Ishikawa (cell line): ENCODE measurements at regions not wholly inside any gene's neighbourhood (a gene's known extent, or its start where the extent isn't known, plus 50 kb on each side); places are given as distances from the start of the nearest gene placed in this dataset.

ENCODE experiments used
- REST ChIP-seq: IDR thresholded peaks from 2 replicates; pipeline ENCODE4 v1.6.1; 2012; ENCODE audit warnings: low read depth, mild to moderate bottlenecking
- TAF1 ChIP-seq: IDR thresholded peaks from 2 replicates; pipeline ENCODE4 v1.6.1; 2012; ENCODE audit warnings: low read depth, mild to moderate bottlenecking
- TCF12 ChIP-seq: IDR thresholded peaks from 2 replicates; pipeline ENCODE4 v1.6.1; 2012; ENCODE audit warnings: low read depth
- YY1 ChIP-seq: IDR thresholded peaks from 2 replicates; pipeline ENCODE4 v1.6.1; 2012; ENCODE audit warnings: low read depth

- TF ChIP-seq YY1 (no peak), REST (no peak), TAF1 (no peak), TCF12 (no peak)
Observed at GRCh38 chr3:40992023-40992422, 207.3 kb upstream of the CTNNB1 start.
